Esophagus squamous epithelium (tissue), 4 donors: ENCODE measurements at regions not wholly inside any gene's neighbourhood (a gene's known extent, or its start where the extent isn't known, plus 50 kb on each side); places are given as distances from the start of the nearest gene placed in this dataset.

ENCODE experiments used
- POLR2A ChIP-seq, 4 donors: fragments of 450-650 bp; IDR thresholded peaks; one replicate each; pipeline ENCODE4 v1.6.1; 2017; ENCODE audit warnings: antibody characterized with exemption in 4 of 4, mild to moderate bottlenecking in 4 of 4, moderate library complexity in 3 of 4
- TF ChIP-seq, protein P1 (sequence below), 6 experiments: fragments of 450-650 bp in 4 of 6; fragments of 200-600 bp in 2 of 6; sonication (generic) in 2 of 6; IDR thresholded peaks; one replicate each; pipeline ENCODE4 v1.5.1; 2016 to 2019; ENCODE audit warnings: antibody characterized with exemption in 6 of 6, mild to moderate bottlenecking in 4 of 6, moderate library complexity in 4 of 6

DNA sequence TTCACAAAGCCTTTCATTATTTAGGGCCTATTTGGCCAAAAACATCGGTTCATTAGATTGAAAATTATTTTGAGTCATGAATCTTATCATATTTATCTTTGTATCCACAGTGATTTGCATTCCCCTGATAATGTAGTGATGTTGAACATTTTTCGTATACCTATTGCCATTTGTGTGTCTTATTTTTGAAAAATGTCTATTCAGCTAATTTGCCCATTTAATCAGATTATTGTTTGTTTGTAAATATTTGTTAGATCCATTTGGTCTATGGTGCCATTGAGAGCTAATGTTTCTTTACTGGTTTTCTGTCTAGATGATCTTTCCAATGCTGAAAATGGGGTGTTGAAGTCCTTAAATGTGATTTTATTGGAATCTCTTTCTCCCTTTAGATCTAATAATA lies 439.2 kb upstream of the TYRP1 start:
- TF ChIP-seq, protein P1, sequence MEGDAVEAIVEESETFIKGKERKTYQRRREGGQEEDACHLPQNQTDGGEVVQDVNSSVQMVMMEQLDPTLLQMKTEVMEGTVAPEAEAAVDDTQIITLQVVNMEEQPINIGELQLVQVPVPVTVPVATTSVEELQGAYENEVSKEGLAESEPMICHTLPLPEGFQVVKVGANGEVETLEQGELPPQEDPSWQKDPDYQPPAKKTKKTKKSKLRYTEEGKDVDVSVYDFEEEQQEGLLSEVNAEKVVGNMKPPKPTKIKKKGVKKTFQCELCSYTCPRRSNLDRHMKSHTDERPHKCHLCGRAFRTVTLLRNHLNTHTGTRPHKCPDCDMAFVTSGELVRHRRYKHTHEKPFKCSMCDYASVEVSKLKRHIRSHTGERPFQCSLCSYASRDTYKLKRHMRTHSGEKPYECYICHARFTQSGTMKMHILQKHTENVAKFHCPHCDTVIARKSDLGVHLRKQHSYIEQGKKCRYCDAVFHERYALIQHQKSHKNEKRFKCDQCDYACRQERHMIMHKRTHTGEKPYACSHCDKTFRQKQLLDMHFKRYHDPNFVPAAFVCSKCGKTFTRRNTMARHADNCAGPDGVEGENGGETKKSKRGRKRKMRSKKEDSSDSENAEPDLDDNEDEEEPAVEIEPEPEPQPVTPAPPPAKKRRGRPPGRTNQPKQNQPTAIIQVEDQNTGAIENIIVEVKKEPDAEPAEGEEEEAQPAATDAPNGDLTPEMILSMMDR (IDR thresholded peaks at IDR 0.05) = no peak
- no peak for TF ChIP-seq POLR2A (IDR thresholded peaks at IDR 0.05)
